ENCODE measurements at regions not wholly inside any gene's neighbourhood (a gene's known extent, or its start where the extent isn't known, plus 50 kb on each side); places are given as distances from the start of the nearest gene placed in this dataset.
A peak's percentile ranks its signal among the peaks of the same experiment; 100 is the strongest.

GRCh38 chr4:121526509-121526908 lies 145.7 kb upstream of the QRFPR start:
- Histone ChIP-seq H3K9me3 (ENCODE audit: insufficient read depth, low read length) (no peaks in the 10 kb centered on the region), H3K27me3 (ENCODE audit: insufficient read depth, insufficient read length) (no peaks in the 10 kb centered on the region), H3K4me3 (ENCODE audit: insufficient read length, low read depth) (no peak overlapping the region), H3K4me1 (ENCODE audit: insufficient read depth, insufficient read length) (no peaks in the 10 kb centered on the region), H3K36me3 (ENCODE audit: insufficient read depth, insufficient read length, low read length) (no peaks in the 10 kb centered on the region), H3K9ac (ENCODE audit: insufficient read length, low read depth) (no peak overlapping the region)
- TF ChIP-seq YY1 (IDR thresholded peaks at IDR 0.05; ENCODE audit: insufficient read depth, insufficient read length) (no peak), ZNF274 (IDR thresholded peaks at IDR 0.05; ENCODE audit: low read depth, low read length) (no peak), SUZ12 (IDR thresholded peaks at IDR 0.05; ENCODE audit: extremely low read depth, insufficient read depth, insufficient read length) (no peak)
- no peak for DNase-seq (ENCODE audit: low read depth, low spot score)

- Histone ChIP-seq H3K4me3 (ENCODE audit: insufficient read length, low read depth) (no peak overlapping the region), H3K9ac (ENCODE audit: insufficient read length, low read depth) (no peak overlapping the region), H3K9me3 (ENCODE audit: insufficient read depth, low read length) (no peaks in the 10 kb centered on the region), H3K36me3 (ENCODE audit: insufficient read depth, insufficient read length, low read length) (no peaks in the 10 kb centered on the region), H3K27me3 (ENCODE audit: insufficient read depth, insufficient read length) (no peaks in the 10 kb centered on the region), H3K4me1 (ENCODE audit: insufficient read depth, insufficient read length) (no peaks in the 10 kb centered on the region)
- no peak for TF ChIP-seq YY1 (IDR thresholded peaks at IDR 0.05; ENCODE audit: insufficient read depth, insufficient read length)
- no peak for TF ChIP-seq SUZ12 (IDR thresholded peaks at IDR 0.05; ENCODE audit: extremely low read depth, insufficient read depth, insufficient read length)
- no peak for TF ChIP-seq ZNF274 (IDR thresholded peaks at IDR 0.05; ENCODE audit: low read depth, low read length)
- DNase-seq (ENCODE audit: low read depth, low spot score): no peak
Measured at GRCh38 chr4:121519236-121519838, 138.5 kb upstream of the QRFPR start.

GRCh38 chr4:121517241-121517640 lies 136.4 kb upstream of the QRFPR start:
- DNase-seq (ENCODE audit: low read depth, low spot score): no peak
- H3K36me3 ChIP-seq (ENCODE audit: insufficient read depth, insufficient read length, low read length): no peaks in the 10 kb centered on the region
- no peaks in the 10 kb centered on the region for H3K4me1 ChIP-seq (ENCODE audit: insufficient read depth, insufficient read length)
- H3K4me3 ChIP-seq (ENCODE audit: insufficient read length, low read depth): no peak overlapping the region
- TF ChIP-seq ZNF274 (IDR thresholded peaks at IDR 0.05; ENCODE audit: low read depth, low read length) (no peak), SUZ12 (IDR thresholded peaks at IDR 0.05; ENCODE audit: extremely low read depth, insufficient read depth, insufficient read length) (no peak), YY1 (IDR thresholded peaks at IDR 0.05; ENCODE audit: insufficient read depth, insufficient read length) (no peak)
- H3K9ac ChIP-seq (ENCODE audit: insufficient read length, low read depth): no peak overlapping the region
- H3K27me3 ChIP-seq (ENCODE audit: insufficient read depth, insufficient read length): no peaks in the 10 kb centered on the region
- H3K9me3 ChIP-seq (ENCODE audit: insufficient read depth, low read length): no peaks in the 10 kb centered on the region

GRCh38 chr4:121514443-121514842 lies 133.6 kb upstream of the QRFPR start:
- no peak for DNase-seq (ENCODE audit: low read depth, low spot score)
- Histone ChIP-seq H3K27me3 (ENCODE audit: insufficient read depth, insufficient read length) (no peaks in the 10 kb centered on the region), H3K4me1 (ENCODE audit: insufficient read depth, insufficient read length) (no peaks in the 10 kb centered on the region), H3K9ac (ENCODE audit: insufficient read length, low read depth) (no peak overlapping the region), H3K4me3 (ENCODE audit: insufficient read length, low read depth) (no peak overlapping the region), H3K9me3 (ENCODE audit: insufficient read depth, low read length) (no peaks in the 10 kb centered on the region), H3K36me3 (ENCODE audit: insufficient read depth, insufficient read length, low read length) (no peaks in the 10 kb centered on the region)
- no peak for TF ChIP-seq YY1 (IDR thresholded peaks at IDR 0.05; ENCODE audit: insufficient read depth, insufficient read length)
- no peak for TF ChIP-seq ZNF274 (IDR thresholded peaks at IDR 0.05; ENCODE audit: low read depth, low read length)
- TF ChIP-seq SUZ12 (IDR thresholded peaks at IDR 0.05; ENCODE audit: extremely low read depth, insufficient read depth, insufficient read length): no peak

GRCh38 chr4:121510341-121510874 lies 129.6 kb upstream of the QRFPR start:
- Histone ChIP-seq H3K4me3 (ENCODE audit: insufficient read length, low read depth) (no peak overlapping the region), H3K9me3 (ENCODE audit: insufficient read depth, low read length) (no peaks in the 10 kb centered on the region), H3K27me3 (ENCODE audit: insufficient read depth, insufficient read length) (no peaks in the 10 kb centered on the region), H3K4me1 (ENCODE audit: insufficient read depth, insufficient read length) (no peaks in the 10 kb centered on the region), H3K36me3 (ENCODE audit: insufficient read depth, insufficient read length, low read length) (no peaks in the 10 kb centered on the region), H3K9ac (ENCODE audit: insufficient read length, low read depth) (no peak overlapping the region)
- DNase-seq (ENCODE audit: low read depth, low spot score): no peak
- TF ChIP-seq YY1 (IDR thresholded peaks at IDR 0.05; ENCODE audit: insufficient read depth, insufficient read length) (no peak), ZNF274 (IDR thresholded peaks at IDR 0.05; ENCODE audit: low read depth, low read length) (no peak), SUZ12 (IDR thresholded peaks at IDR 0.05; ENCODE audit: extremely low read depth, insufficient read depth, insufficient read length) (no peak)

GRCh38 chr4:121485190-121485804 lies 104.5 kb upstream of the QRFPR start:
- Histone ChIP-seq H3K4me3 (ENCODE audit: insufficient read length, low read depth) (no peak overlapping the region), H3K9me3 (ENCODE audit: insufficient read depth, low read length) (peaks cover 14% of the 10 kb centered on the region; the same call in 1 of the 2 replicates), H3K27me3 (ENCODE audit: insufficient read depth, insufficient read length) (no peaks in the 10 kb centered on the region), H3K4me1 (ENCODE audit: insufficient read depth, insufficient read length) (no peaks in the 10 kb centered on the region), H3K36me3 (ENCODE audit: insufficient read depth, insufficient read length, low read length) (no peaks in the 10 kb centered on the region), H3K9ac (ENCODE audit: insufficient read length, low read depth) (no peak overlapping the region)
- TF ChIP-seq ZNF274 (IDR thresholded peaks at IDR 0.05; ENCODE audit: low read depth, low read length) (no peak), SUZ12 (IDR thresholded peaks at IDR 0.05; ENCODE audit: extremely low read depth, insufficient read depth, insufficient read length) (no peak), YY1 (IDR thresholded peaks at IDR 0.05; ENCODE audit: insufficient read depth, insufficient read length) (no peak)
- no peak for DNase-seq (ENCODE audit: low read depth, low spot score)

GRCh38 chr4:121484633-121485032 lies 103.8 kb upstream of the QRFPR start:
- H3K27me3 ChIP-seq (ENCODE audit: insufficient read depth, insufficient read length): no peaks in the 10 kb centered on the region
- DNase-seq (ENCODE audit: low read depth, low spot score): peak; percentile 25
- no peak overlapping the region for H3K9ac ChIP-seq (ENCODE audit: insufficient read length, low read depth)
- H3K4me1 ChIP-seq (ENCODE audit: insufficient read depth, insufficient read length): no peaks in the 10 kb centered on the region
- H3K9me3 ChIP-seq (ENCODE audit: insufficient read depth, low read length): peaks cover 14% of the 10 kb centered on the region; the same call in 1 of the 2 replicates
- TF ChIP-seq ZNF274 (IDR thresholded peaks at IDR 0.05; ENCODE audit: low read depth, low read length) (no peak), SUZ12 (IDR thresholded peaks at IDR 0.05; ENCODE audit: extremely low read depth, insufficient read depth, insufficient read length) (no peak), YY1 (IDR thresholded peaks at IDR 0.05; ENCODE audit: insufficient read depth, insufficient read length) (no peak)
- H3K36me3 ChIP-seq (ENCODE audit: insufficient read depth, insufficient read length, low read length): no peaks in the 10 kb centered on the region
- no peak overlapping the region for H3K4me3 ChIP-seq (ENCODE audit: insufficient read length, low read depth)
